HG02763 (cell line): ENCODE measurements at regions not wholly inside any gene's neighbourhood (a gene's known extent, or its start where the extent isn't known, plus 50 kb on each side); places are given as distances from the start of the nearest gene placed in this dataset.
"Not testable (repeated sequence)": the region's sequence is repeated elsewhere in the genome, so short reads cannot be mapped to it uniquely, and the experiment has no call there.

Experiments used
- ATAC-seq: cut with Tn5 transposase; IDR thresholded peaks from one replicate; pipeline ENCODE4 v1.9.1; 2021; ENCODE audit warnings: mild to moderate bottlenecking, moderate library complexity; ENCODE audit not compliant: unreplicated experiment

DNA sequence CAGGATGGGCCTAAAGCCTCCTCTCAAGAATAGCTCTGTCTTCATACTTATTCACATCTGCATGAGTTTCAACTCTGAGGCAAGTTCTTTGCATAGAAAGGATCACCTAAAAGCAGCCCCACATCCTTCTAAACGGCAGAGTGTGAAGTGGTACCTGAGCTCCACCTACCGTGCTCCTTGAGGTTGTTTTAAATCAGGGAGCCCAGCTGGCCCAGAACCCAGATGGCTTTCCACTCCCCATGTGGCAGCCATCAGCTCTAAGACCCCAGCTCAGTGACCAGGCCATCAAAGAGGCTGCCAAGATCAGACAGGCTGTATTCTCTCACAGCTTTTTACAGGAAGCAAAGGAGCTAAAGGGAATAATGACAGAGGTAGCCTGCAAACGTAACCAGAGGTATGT, 299.3 kb downstream of the RASEF start:
- no peak for ATAC-seq

DNA sequence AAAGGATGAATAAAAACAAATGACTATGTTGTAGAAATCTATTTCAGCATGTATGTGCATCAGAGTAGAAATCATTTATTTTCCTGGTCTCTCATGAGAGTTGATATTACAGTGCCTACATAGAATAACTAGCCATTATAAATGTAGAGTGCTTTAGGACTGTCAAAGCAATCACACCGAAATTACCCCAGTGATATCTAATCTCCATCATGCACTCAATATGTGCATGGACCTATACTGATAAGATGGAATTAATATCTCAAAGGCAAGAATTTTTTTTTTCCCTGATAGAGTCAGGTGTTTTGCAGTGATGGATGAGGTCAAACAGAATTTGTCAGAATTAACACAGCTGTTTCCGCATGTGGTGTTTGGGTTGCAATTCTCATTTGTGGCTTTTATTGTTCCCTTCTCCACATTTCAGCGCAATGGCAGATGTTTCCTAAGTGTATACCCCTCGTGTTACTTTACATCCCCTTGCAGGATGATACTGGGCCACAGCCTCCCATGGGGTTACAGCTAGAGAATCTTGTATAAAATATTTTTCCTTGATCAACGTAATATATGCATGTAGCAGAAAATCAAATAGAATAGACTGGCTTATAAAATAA, 298.8 kb downstream of the RASEF start:
- no peak for ATAC-seq

DNA sequence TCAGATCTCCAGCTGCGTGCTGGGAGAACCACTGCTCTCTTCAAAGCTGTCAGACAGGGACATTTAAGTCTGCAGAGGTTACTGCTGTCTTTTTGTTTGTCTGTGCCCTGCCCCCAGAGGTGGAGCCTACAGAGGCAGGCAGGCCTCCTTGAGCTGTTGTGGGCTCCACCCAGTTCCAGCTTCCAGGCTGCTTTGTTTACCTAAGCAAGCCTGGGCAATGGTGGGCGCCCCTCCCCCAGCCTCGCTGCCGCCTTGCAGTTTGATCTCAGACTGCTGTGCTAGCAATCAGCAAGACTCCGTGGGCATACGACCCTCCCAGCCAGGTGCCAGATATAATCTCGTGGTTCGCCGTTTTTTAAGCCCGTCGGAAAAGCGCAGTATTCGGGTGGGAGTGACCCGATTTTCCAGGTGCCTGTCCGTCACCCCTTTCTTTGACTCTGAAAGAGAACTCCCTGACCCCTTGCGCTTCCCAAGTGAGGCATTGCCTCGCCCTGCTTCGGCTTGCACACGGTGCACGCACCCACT, 288.2 kb downstream of the RASEF start:
- ATAC-seq = not testable (repeated sequence)

DNA sequence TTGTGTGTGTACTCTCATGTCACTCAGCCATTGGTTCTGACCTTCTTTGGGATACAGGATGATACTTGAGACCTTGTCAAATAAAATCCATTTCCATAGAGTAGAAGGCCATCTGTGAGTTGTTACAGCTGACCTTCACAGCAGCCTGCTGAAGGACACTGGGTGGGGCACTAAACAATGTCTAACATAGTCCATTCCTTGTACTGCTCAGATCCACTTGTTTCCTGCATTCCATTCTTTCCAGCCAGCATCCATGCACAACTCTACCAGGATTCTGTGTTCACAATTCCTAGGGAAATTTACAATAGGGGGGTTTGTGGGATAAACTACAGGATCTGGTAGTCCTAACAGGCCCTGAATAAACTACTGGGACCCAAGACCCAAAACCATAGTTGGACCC, 286.4 kb downstream of the RASEF start:
- ATAC-seq = no peak

DNA sequence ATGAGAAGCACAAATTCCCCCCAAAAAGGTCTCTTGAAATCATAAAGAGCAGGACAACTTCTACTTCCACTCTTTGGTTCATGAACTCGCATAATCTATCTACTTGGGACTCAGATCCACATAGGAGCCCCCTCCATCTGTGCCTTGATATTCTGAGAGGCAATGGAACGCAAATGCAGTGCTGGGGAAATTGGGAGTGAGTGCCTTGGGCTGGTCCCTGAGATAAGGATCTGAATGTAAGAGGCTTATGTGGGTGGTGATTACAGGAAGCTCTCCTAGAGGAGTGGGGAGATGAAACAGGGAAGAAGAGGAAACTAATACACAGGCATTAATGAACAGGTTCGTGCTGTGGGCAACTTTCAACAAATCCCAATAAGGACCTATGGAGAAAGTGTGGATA, 285.6 kb downstream of the RASEF start:
- ATAC-seq = no peak

DNA sequence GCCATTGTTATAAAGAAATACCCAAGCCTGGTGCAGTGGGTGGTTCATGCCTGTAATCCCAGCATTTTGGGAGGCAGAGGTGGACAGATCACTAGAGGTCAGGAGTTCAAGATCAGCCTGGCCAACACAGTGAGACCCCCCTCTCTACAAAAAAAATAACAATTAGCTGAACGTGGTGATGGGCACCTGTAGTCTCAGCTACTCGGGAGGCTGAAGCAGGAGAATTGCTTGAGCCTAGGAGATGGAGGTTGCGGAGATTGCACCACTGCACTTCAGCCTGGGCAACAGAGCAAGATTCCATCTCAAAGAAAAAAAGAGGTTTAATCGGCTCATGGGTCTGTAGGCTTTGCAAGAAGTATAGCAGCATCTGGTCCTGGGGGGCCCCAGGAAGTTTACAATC, 284.0 kb downstream of the RASEF start:
- ATAC-seq = not testable (repeated sequence)

DNA sequence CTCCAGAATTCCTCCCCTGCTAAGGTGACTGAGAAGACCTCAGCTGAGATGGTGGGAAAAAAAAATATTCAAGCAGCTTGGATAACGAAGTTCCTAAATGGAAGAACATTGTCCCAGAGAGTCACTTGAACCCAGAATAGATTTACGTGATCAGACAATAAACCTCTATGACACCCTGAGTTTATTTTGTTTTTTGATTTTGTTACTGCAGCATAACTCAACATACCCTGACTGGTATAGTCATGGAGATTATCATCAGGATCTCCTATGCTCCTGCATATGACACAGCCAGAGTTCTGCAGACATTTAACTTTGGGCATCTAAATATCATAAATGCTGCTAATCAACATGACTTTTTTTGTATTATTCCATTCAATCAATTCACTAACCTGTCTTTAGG, 282.9 kb downstream of the RASEF start:
- ATAC-seq = no peak

DNA sequence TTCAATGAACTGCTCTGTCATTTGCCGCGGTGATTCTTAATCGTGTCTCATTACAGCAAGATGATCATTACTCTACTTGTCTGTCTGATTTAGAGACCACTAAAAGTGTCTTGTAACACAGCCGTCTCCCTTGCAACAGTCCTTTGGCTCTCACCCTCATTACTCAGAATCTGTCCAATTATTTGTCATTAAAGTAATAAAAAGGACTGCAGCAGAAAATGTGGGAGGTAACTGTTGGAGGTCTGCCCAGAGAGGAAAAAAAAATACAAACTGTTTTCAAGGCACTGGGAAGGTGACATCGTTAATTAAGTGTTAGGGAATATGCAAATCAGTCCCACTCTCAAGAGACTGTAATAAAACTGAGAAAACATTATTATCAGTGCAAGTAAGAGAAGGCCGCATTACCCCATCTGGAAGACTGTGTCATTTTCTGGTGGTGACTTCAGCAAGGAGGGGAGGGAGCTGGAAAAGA, 281.0 kb downstream of the RASEF start:
- no peak for ATAC-seq

DNA sequence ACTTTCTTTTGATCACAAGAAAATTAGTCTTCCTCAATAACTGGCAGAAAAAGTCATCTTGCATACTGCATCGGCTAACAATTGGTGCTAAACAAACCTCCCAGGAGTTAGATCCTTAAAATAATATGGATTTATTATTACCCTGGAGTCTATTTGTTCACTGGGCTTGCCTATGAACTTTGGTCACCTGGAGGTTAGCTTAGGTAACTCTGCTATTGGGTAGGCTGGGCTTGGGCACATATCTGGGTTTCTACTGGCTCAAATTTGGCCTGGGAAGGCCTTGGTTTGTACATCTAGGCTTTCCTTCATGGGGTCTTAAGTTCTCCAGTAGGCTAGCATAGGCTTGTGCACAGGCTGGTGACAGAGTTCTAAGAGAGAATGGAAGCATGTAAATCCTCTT, 279.9 kb downstream of the RASEF start:
- no peak for ATAC-seq

DNA sequence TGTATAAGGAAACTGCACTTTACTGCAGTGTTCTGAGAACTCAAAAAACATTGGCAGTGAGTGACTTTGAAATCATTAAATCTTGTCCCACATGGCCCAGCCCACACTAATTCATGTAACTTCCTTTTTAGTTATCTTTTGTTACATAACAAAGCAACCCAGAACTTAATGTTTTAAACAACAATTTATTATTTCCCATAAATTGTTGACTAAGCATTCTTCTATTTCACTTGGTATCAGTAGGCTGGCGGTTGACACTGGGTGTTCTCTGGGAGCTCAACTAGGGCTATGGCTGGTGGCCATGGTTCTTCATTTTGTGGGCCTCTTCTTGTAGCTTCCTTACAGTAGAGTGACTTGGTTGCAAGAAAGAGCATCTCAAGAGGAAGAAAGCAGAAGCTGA, 278.4 kb downstream of the RASEF start:
- ATAC-seq = no peak

DNA sequence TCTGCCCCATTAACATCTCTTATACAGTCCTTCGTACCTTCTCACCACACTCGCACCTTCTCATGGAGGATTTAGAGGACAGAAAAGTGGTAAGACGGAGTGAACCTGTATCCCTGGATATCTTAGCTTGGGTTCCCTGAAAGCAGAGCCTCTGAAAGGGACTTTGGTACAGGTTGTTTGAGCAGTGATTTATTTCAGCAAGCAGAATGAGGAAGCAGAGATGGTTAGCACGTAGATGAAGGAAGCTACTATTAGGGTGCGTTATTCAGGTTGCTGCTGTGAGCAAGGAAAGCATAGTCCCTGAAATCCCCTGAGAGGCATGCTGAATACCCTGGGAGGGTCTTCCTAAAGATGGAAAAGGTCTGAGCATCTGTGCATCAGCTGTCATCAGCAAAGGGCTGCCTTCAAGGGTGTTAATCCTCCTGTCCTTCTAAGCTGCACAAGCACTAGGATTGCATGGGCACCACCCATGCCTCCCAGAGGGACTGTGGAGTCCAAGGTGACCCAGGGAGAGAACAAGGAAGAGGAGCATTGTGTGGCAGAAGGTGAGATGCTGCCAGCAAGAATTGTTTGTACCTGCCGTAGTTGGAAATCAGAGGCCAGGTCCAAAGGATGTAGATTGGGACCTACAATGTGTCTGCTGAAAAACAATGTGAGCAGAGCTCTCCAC, 273.7 kb downstream of the RASEF start:
- ATAC-seq = no peak

DNA sequence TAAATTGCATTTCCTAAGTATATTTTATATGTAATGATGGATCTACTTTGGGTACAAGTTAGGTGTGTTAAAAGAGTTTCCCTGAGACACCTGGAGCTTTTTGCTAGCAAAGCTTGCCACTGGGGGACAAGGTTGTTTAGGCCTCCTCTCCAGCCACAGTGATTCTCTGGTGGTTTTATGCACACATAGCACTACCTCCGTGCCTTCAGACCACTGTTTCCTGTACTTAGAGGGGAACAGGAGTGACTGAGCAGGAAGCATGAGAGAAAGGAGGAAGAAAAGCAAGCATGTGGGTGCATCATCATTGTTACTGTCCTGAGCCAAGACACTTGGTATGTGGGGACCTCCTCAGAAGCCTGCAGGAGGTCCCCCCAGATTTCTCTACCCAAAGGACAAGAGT, 272.1 kb downstream of the RASEF start:
- no peak for ATAC-seq

DNA sequence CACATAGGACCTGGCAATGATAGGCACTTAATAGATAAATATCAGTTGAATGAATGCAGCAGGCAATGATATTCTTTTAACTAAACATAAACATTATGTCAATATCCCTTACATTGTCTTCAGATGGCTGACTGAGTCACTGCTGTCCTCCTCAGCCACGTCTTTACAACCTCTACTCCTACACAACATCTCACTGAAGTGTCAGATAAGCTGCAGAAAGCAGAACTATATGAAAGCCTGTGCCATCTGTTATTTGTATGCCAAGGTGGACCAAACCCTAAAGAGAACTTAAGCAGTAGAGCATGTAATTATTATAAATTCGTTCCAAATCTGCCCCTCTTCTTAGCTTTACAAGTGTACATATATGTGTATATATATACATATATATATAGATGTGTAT, 271.2 kb downstream of the RASEF start:
- no peak for ATAC-seq

DNA sequence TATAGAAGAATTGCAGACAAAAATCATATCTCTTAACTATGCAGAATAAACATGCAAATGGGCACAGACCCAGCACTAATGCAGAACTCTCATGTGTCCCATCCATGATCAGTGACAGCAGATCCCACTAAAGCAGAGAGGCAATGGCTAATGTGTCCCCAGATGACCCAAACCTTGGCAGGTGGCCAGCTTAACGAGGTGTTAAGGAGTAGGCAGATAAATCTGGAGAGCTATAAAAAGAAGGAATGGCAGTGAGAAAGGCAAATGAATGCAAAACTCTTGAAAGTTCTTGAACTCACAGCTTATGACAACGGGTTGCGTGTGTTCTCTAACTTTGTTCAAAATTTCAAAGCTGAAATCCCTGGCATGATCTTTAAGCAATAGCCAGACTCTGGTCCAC, 265.4 kb downstream of the RASEF start:
- ATAC-seq = no peak

DNA sequence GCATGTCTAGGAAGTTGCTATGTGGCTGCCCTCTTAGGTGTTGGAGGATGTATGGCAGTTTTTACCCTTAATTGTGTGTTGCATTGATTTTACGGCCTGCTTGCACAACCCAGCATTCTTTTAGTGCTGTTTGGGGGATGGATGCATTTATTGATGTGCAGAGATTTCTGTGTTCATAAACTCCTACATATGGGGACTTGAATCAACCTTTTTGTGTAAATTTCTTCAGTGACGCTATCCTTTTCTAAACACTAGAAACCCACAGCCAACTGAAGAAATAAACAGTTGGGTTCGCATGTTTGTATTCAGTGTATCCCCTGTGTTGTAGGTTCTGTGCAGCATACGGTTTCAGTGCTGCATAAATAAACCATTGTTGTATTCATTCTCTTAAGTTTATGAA, 263.7 kb downstream of the RASEF start:
- no peak for ATAC-seq

DNA sequence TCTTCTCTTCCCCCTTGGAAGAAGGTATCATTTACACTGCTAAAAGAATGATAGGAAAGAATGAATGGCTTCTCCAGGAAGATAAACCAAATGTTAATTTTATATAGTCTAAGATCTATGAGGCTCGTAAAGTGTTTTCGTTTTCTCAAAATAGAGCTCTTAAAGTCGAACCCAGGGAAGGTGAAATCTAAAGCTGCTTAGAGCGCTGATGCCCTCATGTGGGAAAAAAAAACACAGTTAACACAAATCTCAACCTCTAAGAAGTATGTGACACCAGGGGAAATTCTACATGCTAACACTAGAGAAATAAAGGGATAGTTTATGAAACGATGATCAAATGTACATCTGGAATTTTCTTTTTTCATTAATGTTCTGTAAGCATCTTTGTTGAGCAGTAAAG, 257.9 kb downstream of the RASEF start:
- no peak for ATAC-seq

DNA sequence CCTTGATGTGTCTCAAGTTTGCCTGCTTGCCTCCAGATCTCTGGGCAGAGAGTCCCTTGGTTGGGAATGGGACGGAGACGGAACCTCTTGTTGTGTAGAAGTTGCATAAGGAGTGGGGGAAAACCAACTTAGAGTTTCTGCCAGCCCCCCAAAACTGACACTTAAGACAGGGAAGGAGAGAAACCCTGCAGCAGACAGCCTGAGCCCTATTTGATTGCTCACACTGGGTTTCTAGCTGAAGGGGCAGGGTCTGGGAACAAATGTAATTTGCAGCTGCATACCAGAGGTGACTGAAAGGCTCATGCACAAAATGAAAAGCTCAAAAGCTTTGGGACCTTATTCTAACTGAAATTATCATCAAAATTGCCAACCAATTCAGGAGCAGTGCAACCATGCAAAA, 254.5 kb downstream of the RASEF start:
- ATAC-seq = no peak

DNA sequence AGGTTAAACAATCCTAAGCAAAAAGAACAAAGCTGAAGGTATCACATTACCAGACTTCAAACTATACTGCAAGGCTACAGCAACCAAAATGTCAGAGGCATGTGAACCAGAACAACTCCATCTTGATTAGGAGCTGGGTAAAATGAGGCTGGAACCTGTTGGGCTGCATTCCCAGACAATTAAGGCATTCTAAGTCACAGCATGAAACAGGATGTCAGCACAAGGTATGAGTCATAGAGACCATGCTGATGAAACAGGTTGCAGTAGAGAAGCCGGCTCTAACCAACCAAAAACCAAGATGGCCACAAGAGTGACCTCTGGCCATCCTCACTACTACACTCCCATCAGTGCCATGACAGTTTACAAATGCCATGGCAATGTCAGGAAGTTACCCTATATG, 252.0 kb downstream of the RASEF start:
- no peak for ATAC-seq

DNA sequence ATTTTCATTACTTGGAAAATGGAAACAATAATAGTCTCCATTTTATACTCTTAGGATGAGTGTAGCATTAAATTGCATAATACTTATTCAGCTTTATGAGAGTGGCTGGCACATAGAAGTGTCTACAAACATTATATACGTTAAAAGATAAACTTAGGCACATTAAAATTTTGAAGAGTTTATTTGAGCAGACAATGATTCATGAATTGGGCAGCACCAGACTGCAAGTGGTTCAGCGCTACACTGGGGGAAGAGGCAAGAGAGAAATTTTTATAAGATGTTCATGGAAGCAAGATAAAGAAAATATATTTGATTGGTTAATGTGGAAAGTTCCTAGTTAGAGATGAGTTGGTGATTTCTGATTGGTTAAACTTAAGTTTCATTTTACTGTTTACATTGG, 243.7 kb downstream of the RASEF start:
- no peak for ATAC-seq

DNA sequence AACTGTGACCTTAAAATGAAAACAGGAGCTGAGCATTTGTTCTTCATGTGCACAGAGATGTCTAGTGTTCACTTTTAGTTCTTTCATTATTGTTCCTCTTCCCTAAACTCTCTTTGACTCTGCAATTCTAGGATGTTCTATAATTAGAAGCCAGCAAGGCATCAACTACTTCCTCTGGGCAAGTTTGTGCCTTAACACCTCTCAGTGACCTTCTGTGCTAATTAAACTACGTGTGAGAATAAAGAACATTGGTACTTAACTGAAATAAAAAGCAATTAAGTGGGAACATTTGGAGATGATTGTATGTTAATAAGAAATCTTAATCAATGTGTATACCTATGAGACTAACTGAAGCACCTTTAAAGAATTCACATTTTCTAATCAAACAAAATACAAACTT, 242.8 kb downstream of the RASEF start:
- no peak for ATAC-seq

DNA sequence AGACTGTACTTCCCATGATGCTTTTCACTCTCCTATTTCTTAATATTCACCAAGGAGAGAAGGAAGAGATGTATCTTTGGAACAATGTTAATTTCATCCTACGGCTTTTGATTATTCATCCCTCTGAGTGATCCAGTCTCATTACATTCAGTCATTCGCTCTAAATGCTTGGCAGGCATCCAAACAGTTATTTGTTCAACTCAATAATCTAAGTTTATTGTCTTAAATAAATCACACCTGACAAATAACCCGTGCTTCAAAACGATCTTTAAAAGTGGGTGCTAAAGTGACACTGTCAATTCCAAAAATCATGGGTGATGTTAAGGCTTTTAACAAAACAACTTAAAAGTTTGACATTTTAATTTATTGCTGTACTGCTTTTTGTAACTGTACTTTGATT, 233.1 kb downstream of the RASEF start:
- ATAC-seq = no peak

DNA sequence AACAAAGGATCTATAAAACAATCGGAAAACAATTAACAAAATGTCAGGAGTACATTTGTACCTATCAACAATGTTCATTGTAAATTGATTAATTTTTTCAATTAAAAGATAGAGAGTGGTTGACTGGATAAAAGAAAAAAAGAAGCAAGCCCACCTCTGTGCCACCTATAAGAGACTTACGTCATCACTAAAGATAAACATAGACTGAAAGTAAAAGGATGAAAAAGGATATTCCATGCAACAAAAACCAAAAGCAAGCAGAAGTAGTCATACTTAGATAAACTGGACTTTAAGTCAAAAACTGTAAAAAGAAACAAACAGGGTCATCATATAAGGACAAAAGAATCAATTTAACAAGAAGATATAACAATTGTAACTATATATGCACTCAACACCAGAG, 197.4 kb downstream of the RASEF start:
- no peak for ATAC-seq
